ENCODE measurements at regions not wholly inside any gene's neighbourhood (a gene's known extent, or its start where the extent isn't known, plus 50 kb on each side); places are given as distances from the start of the nearest gene placed in this dataset.

DNA sequence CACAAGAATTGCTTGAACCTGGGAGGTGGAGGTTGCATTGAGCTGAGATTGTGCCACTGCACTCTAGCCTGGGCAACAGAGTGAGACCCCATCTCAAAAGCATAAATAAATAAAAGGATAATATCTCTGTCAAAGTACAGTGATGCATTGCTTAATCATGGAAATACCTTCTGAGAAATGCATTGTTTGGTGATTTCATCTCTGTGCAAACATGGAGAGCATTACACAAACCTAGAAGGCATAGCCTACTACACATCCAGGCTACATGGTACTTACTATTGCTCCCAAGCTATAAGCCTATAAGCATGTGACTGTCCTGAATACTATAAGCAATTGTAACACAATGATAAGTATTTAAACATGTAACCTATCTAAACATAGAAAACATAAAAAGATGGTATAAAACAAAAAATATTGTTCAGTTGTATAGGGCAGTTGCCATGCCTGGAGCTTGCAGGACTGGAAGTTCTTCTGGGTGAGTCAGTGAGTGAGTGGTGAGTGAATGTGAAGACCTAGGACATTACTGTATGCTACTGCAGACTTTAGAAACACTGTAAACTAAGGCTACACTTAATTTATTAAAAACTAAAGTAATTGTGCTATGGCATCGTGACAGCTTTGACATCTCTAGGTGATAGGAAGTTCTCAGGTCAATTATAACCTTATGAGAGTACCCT, 93.6 kb upstream of the SNRPN start:
- H3K4me1 ChIP-seq (ENCODE audit: insufficient read depth, low read length, poor library complexity, severe bottlenecking), result no peaks in the 10 kb centered on the region
- no peak overlapping the region for H3K4me2 ChIP-seq (ENCODE audit: low read length)
- DNase-seq (ENCODE audit: low spot score), result no peak
- no peaks in the 10 kb centered on the region for H3K9me3 ChIP-seq (ENCODE audit: low read length)
- H3K79me2 ChIP-seq (ENCODE audit: insufficient read depth, low read depth, low read length), result no peaks in the 10 kb centered on the region
- CTCF ChIA-PET (ENCODE audit: unreplicated experiment), result no interaction called here
- TF ChIP-seq EZH2phosphoT487 (IDR thresholded peaks at IDR 0.05; ENCODE audit: borderline replicate concordance, low read depth, low read length), result no peak
- TF ChIP-seq, protein P1, sequence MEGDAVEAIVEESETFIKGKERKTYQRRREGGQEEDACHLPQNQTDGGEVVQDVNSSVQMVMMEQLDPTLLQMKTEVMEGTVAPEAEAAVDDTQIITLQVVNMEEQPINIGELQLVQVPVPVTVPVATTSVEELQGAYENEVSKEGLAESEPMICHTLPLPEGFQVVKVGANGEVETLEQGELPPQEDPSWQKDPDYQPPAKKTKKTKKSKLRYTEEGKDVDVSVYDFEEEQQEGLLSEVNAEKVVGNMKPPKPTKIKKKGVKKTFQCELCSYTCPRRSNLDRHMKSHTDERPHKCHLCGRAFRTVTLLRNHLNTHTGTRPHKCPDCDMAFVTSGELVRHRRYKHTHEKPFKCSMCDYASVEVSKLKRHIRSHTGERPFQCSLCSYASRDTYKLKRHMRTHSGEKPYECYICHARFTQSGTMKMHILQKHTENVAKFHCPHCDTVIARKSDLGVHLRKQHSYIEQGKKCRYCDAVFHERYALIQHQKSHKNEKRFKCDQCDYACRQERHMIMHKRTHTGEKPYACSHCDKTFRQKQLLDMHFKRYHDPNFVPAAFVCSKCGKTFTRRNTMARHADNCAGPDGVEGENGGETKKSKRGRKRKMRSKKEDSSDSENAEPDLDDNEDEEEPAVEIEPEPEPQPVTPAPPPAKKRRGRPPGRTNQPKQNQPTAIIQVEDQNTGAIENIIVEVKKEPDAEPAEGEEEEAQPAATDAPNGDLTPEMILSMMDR (conservative IDR thresholded peaks at IDR 0.05; ENCODE audit: low read length), result no peak
- no peak overlapping the region for H3K27ac ChIP-seq (ENCODE audit: low read depth, low read length, poor library complexity, severe bottlenecking)
- POLR2A ChIA-PET, result no interaction called here
- no peaks in the 10 kb centered on the region for H3K36me3 ChIP-seq (ENCODE audit: insufficient read depth, low read length)
- intact Hi-C loops (cut with micrococcal nuclease; ENCODE audit: unreplicated experiment), result loop anchor here (10.0 kb wide), 1 partner anchor 184 kb away; no protein-coding TSS in a partner anchor
- no peak overlapping the region for H3K4me3 ChIP-seq (ENCODE audit: low read depth, low read length, poor library complexity, severe bottlenecking)
- BruUV-seq (replicated peaks), result no TSS peak
- H3K9me2 ChIP-seq (ENCODE audit: insufficient read depth, low read length), result no peaks in the 10 kb centered on the region
- no peaks in the 10 kb centered on the region for H4K20me1 ChIP-seq (ENCODE audit: insufficient read depth, low read length)
- no peak overlapping the region for H2AFZ ChIP-seq (ENCODE audit: low read length)

DNA sequence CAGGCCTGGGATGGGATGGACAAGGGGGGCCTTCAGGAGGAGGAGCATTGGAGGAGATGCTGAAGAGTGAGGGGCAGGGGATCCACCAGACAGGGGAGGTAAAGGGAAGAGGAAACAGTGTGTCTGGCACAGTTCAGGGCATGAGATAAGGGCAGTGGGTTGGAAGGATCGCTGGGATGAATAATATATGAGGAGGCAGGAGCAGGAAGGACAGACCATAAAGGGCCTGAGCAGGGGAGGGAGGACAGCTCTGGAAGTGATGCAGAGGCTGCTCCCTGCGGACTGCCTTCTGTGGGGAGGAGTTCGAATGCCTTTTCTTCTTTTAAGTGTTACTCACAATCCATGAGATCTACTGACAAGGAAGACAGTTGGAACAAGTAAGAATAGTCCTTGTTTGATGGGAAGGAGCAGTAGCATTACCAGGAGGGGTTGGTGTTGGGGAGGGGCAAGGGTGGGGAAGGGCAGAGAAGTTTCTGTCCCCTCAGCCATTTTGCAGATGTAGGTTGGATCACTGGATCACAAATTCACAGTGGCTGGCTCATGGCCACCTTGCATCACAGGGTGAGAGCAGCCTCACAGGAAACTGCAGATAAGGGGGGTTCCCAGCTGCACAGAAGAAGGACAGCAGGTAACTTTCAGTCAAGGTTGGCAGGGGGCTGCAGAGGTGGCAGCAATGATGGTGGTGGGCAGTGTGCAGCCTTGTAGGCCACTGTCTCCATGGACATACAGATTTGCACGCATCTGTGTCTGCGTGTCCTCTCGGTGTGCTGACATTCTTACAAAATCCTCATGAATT, 91.9 kb upstream of the SNRPN start:
- Histone ChIP-seq H3K4me2 (ENCODE audit: low read length) (no peak overlapping the region), H3K79me2 (ENCODE audit: insufficient read depth, low read depth, low read length) (no peaks in the 10 kb centered on the region), H3K4me1 (ENCODE audit: insufficient read depth, low read length, poor library complexity, severe bottlenecking) (no peaks in the 10 kb centered on the region), H3K4me3 (ENCODE audit: low read depth, low read length, poor library complexity, severe bottlenecking) (no peak overlapping the region), H4K20me1 (ENCODE audit: insufficient read depth, low read length) (no peaks in the 10 kb centered on the region), H3K9me3 (ENCODE audit: low read length) (no peaks in the 10 kb centered on the region), H3K36me3 (ENCODE audit: insufficient read depth, low read length) (no peaks in the 10 kb centered on the region), H3K9me2 (ENCODE audit: insufficient read depth, low read length) (no peaks in the 10 kb centered on the region), H2AFZ (ENCODE audit: low read length) (no peak overlapping the region), H3K27ac (ENCODE audit: low read depth, low read length, poor library complexity, severe bottlenecking) (no peak overlapping the region)
- no TSS peak for BruUV-seq (replicated peaks)
- no peak for TF ChIP-seq EZH2phosphoT487 (IDR thresholded peaks at IDR 0.05; ENCODE audit: borderline replicate concordance, low read depth, low read length)
- intact Hi-C loops (cut with micrococcal nuclease; ENCODE audit: unreplicated experiment), result loop anchor here (10.0 kb wide), 1 partner anchor 182 kb away; no protein-coding TSS in a partner anchor
- DNase-seq (ENCODE audit: low spot score), result no peak
- ChIA-PET CTCF (ENCODE audit: unreplicated experiment) (no interaction called here), POLR2A (no interaction called here)

DNA sequence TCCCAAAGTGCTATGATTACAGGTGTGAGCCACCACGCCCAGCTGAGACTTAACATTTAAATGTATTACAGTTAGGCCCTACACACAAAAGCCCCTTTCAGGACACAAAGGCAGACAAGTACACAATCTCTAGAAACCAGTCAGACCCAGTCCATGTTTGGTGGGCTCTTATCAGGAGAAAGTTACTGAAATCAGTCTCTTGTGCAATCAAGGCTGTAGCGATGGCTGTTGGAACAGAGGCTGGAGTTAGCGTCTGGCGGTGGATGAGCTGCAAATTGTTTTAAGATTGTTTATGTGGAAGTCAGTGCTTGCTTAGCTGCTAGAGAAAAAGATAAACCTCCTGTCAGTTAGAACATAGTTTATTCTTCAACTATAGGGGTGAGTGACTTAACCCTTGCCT, 89.5 kb upstream of the SNRPN start:
- intact Hi-C loops (cut with micrococcal nuclease; ENCODE audit: unreplicated experiment), result loop anchor here (10.0 kb wide), 1 partner anchor 179 kb away; no protein-coding TSS in a partner anchor
- TF ChIP-seq, protein P1 (conservative IDR thresholded peaks at IDR 0.05; ENCODE audit: low read length), result no peak
- TF ChIP-seq EZH2phosphoT487 (IDR thresholded peaks at IDR 0.05; ENCODE audit: borderline replicate concordance, low read depth, low read length), result no peak
- BruUV-seq (replicated peaks), result no TSS peak

More for the DNA sequence above, 89.5 kb upstream of the SNRPN start:
- no peaks in the 10 kb centered on the region for H3K36me3 ChIP-seq (ENCODE audit: insufficient read depth, low read length)
- H3K27ac ChIP-seq (ENCODE audit: low read depth, low read length, poor library complexity, severe bottlenecking), result no peak overlapping the region
- H2AFZ ChIP-seq (ENCODE audit: low read length), result no peak overlapping the region
- ChIA-PET POLR2A (interaction anchor here (0.8 kb wide), 1 partner anchor 1641 kb away, joined by 3 read pairs; no protein-coding TSS in a partner anchor), CTCF (ENCODE audit: unreplicated experiment) (no interaction called here)
- no peaks in the 10 kb centered on the region for H3K4me1 ChIP-seq (ENCODE audit: insufficient read depth, low read length, poor library complexity, severe bottlenecking)
- no peaks in the 10 kb centered on the region for H3K9me2 ChIP-seq (ENCODE audit: insufficient read depth, low read length)
- no peak for DNase-seq (ENCODE audit: low spot score)
- H3K4me3 ChIP-seq (ENCODE audit: low read depth, low read length, poor library complexity, severe bottlenecking), result no peak overlapping the region
- no peak overlapping the region for H3K4me2 ChIP-seq (ENCODE audit: low read length)
- no peaks in the 10 kb centered on the region for H3K79me2 ChIP-seq (ENCODE audit: insufficient read depth, low read depth, low read length)
- no peaks in the 10 kb centered on the region for H3K9me3 ChIP-seq (ENCODE audit: low read length)
- no peaks in the 10 kb centered on the region for H4K20me1 ChIP-seq (ENCODE audit: insufficient read depth, low read length)
